Stimulated activated CD8-positive, alpha-beta memory T cell treated with anti-CD3 and anti-CD28 coated beads, Interleukin-4, amount 100 ng/mL, for 48 hours (primary cell): ENCODE measurements at regions not wholly inside any gene's neighbourhood (a gene's known extent, or its start where the extent isn't known, plus 50 kb on each side); places are given as distances from the start of the nearest gene placed in this dataset.

Experiments used
- DNase-seq: peaks from one replicate; pipeline ENCODE4 v3.0.0-alpha.2; 2020

DNA sequence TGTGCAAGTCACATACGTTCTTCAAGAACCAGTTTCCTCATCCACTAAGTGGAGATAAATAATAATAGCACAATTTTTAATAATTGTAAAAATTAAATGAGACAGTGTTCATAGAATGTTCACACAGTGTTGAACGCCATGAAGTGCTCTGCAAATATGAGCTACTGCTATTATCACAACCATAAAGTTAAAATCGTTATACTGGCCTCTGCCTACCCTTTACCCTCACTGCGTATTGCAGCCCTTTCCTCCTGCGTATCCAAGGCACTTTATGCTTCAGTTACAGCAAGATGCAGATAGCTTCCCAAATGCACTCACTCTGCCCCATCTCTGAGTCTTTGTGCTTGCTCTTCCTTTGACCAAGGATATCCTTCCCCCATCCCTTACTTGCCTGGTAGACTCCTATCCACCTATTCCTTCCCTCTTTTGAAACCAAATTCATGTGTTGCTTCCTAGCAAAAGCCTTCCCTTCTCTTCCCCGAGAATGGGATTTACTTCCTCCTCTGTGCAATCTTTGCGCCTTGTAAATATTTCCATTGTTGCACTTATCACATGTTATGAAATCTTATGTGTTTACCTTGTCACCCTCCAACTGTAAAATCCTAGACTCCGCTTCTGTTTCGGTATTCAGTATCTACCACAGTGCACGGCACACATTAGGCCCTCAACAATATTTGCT lies 196.9 kb downstream of the ADAMTS15 start:
- no peak for DNase-seq

DNA sequence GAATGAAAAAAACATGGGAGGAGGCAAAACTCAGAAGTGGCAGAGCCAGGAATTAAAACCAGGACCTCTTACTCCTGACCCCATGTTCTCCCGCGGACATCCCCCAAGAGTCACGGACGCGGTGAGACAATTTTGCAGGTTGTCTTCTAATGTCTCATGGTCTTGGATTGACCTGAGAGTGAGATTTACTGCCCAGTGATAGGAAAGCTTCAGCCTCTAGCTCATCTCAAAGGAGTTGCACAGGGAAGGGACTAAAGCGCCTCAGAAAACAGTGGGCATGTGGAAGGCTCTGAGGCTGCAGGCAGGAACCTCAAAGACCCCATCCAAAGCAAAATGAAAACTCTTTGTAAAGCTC lies 197.4 kb downstream of the ADAMTS15 start:
- DNase-seq = no peak

DNA sequence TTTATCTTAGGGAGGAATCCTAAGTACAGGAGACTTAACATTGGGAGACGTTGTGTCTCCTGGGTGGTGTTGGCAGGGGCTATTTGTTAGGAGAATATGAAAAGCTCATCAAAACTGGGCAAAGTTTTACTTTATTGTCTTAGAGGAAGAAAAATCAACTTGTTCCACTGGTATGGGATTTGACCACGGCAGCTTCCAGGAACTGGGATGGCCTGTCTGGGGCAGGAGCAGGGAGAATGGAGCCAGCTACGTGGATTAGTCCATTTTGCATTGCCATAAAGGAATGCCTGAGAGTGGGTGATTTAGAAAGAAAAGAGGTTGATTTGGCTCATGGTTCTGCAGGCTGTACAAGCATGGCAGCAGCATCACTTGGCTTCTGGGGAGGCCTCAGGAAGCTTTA lies 198.4 kb downstream of the ADAMTS15 start:
- DNase-seq = no peak

- no peak for DNase-seq
Observed at GRCh38 chr11:130647371-130647770, 198.9 kb downstream of the ADAMTS15 start.

GRCh38 chr11:130649801-130650200 lies 201.4 kb downstream of the ADAMTS15 start:
- no peak for DNase-seq

- no peak for DNase-seq
Observed at GRCh38 chr11:130650456-130651030, 202.1 kb downstream of the ADAMTS15 start.

- no peak for DNase-seq
Observed at GRCh38 chr11:130651066-130651855, 202.8 kb downstream of the ADAMTS15 start.

DNA sequence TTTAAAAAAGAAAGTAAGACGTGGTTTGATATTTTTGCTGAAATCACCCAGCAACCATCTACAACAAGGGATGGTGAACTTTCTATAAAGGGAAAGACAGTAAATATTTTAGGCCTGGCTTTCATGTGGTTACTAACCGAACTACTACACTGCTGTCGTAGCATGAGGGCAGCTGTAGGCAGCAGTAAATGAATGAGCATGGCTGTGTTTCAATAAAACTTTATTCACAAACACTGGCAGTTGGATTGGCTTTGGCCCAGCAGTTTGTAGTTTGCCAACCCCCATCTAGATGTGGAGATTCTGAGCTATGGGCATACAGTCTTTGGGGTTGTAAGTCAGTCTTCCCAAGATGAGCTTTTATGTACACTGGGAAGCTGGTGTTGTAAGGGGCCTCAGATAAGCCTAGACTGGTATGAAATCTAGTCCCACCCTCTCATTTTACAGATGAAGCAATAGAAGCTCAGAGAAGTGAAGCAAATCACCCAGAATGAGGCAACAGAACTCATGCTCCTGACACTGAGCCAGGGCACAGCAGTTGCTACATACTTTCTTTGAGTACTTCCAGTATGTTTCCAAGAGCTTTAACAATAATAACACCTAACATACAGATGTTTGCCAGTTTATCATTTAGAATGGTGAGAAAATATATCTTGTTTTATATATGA lies 204.4 kb downstream of the ADAMTS15 start:
- DNase-seq = no peak

- DNase-seq = no peak
Observed at GRCh38 chr11:130653838-130654636, 205.6 kb downstream of the ADAMTS15 start.

- DNase-seq = no peak
Observed at GRCh38 chr11:130655300-130655699, 206.9 kb downstream of the ADAMTS15 start.

DNA sequence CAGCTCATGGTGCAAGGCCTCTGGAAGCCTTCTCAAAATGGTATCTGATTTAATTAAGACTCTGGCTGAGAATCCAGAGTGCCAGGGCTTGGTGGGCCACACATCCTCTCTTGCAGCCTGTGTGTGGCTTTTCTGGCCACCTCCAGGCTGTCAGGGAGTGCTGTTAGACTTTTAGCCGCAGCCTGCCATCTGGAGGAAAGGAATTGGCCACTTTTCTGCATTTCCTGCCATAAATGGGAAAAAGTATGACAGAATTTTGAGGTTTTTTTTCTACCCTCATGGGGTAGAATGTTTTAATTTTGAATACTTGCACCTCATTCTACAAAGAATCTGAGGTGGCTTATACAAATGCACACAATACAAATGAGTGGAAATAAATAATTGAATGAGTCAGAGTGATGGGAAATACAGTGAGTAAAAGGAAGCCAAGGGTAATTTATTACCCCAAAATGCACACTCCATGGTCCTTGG lies 218.4 kb downstream of the ADAMTS15 start:
- no peak for DNase-seq

GRCh38 chr11:130668751-130669150 lies 220.3 kb downstream of the ADAMTS15 start:
- DNase-seq = no peak

- DNase-seq = no peak
Observed at GRCh38 chr11:130670200-130670599, 221.8 kb downstream of the ADAMTS15 start.

DNA sequence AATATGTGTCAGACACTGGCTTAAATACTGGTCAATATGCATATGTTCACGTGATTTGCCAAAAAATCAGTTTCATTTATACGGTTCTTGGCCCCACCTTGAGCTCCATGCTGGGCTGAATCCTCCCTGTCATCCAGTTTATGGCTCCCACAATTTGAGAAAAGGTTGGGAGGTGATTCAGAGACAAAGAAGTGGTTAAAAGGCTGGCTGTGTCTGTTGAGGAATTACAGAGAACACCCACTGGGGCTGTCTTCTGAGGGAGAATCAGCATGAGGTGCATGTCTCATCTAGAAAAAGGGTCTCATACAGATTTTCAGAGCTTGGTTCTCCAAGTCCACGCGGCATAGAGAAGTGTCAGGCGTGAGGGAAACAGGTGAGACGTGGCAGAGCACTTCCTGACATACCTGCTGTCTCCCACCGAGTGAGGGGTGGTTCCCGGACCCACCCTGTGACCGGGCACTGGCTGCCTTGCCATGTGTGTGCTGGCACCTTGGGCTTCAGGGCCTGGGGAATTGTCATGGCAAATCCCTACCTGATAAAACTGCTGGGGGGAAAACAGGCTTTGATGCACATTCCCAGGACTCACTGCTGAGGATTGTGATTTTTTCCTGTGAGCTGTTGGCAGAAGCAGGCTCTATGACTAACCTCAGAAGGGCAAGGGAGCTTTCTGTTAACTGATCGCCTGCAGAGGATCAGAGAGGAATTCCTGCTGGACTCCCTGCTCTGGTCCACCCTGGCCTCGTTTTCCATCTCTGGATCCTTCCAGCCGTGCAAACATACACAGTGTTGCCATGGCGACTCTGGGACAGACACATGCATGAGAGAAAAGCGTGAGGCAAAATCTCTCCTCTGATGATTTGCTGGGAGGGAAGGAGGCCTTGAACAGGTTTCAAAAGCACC lies 223.6 kb downstream of the ADAMTS15 start:
- no peak for DNase-seq

DNA sequence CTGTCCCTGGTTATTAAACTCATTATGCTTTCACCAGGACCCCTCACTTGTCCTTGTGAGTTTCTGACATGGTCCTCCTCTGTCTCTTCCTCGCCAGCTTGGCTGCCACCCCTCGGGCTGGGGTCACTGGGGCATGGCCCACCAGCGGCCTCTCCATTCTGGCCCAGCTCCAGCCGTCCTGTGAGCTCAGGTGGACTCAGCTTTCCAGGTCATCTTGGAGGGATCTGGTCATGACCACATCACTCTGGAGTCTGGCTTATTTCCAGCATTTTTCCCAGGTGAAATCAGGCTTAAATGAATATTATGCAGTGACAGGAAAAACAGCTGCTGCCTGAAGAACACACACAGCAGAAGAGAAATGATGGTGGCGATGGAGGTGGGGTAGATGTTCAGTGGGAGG lies 224.5 kb downstream of the ADAMTS15 start:
- no peak for DNase-seq

DNA sequence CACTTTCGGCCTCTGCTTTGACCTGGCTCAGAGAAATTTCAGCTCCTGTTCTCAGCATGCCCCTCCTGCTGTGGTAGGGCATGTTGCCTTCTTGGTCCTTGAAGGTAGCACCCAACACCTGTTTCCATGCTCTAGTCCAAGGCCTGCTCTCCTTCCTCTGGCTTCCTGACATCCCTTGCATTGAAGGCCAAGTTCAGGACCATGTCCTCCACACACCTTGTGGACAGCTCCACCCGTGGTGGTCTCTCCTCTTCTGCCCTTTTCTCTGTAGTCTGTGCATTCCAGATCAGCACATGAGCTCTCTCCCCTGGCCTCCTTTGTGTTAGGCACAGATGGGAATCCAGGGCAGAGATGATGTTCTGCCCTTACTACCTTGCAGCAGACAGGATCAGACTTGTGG lies 225.3 kb downstream of the ADAMTS15 start:
- no peak for DNase-seq

GRCh38 chr11:130674686-130675308 lies 226.4 kb downstream of the ADAMTS15 start:
- DNase-seq = no peak

GRCh38 chr11:130675371-130675821 lies 227.0 kb downstream of the ADAMTS15 start:
- DNase-seq = no peak

DNA sequence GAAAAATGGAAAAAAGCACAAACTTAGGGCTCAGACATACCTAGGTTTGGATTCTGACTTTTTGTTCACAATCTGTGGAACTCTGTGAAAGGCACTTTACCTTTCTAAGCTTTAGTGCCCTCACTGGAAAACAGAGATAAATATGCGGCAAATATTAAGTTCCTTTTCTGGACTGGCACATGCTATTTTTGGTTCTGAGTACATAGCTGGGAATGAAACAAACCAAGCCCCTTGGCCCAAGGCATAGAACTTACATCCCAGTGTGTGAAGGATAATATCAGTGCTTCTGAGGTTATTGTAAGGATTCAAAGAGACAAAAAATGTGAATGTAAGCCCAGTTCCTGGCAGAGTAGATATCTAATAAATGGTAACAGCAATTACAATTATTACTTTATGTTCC lies 227.5 kb downstream of the ADAMTS15 start:
- DNase-seq = no peak

- no peak for DNase-seq
Observed at GRCh38 chr11:130677486-130678153, 229.2 kb downstream of the ADAMTS15 start.
